IPS DF 4.7 (cell line): ENCODE measurements at regions not wholly inside any gene's neighbourhood (a gene's known extent, or its start where the extent isn't known, plus 50 kb on each side); places are given as distances from the start of the nearest gene placed in this dataset.
A peak's percentile ranks its signal among the peaks of the same experiment; 100 is the strongest.
"Not testable (repeated sequence)": the region's sequence is repeated elsewhere in the genome, so short reads cannot be mapped to it uniquely, and the experiment has no call there.

Source experiments
- DNase-seq: peaks from one replicate; pipeline ENCODE4 v3.0.0-alpha.2; 2013; ENCODE audit warnings: low spot score; ENCODE audit errors: extremely low read depth

GRCh38 chrX:65971151-65971550 lies 68.7 kb downstream of the VSIG4 start:
- no peak for DNase-seq

- DNase-seq, result not testable (repeated sequence)
Observed at GRCh38 chrX:65967159-65967558, 72.7 kb downstream of the VSIG4 start.

- DNase-seq, result no peak
Observed at GRCh38 chrX:65961714-65962113, 78.2 kb downstream of the VSIG4 start.

GRCh38 chrX:65948103-65948502 lies 91.8 kb downstream of the VSIG4 start:
- no peak for DNase-seq

- DNase-seq, result no peak
Observed at GRCh38 chrX:65941775-65942174, 98.1 kb downstream of the VSIG4 start.

- DNase-seq, result no peak
Observed at GRCh38 chrX:65933085-65933589, 106.7 kb downstream of the VSIG4 start.

GRCh38 chrX:65932173-65933084 lies 107.5 kb downstream of the VSIG4 start:
- peak; percentile 3 for DNase-seq

- no peak for DNase-seq
Observed at GRCh38 chrX:65928522-65928921, 111.4 kb downstream of the VSIG4 start.

- not testable (repeated sequence) for DNase-seq
Observed at GRCh38 chrX:65927386-65927785, 112.5 kb downstream of the VSIG4 start.

- DNase-seq, result no peak
Observed at GRCh38 chrX:65926095-65927019, 113.5 kb downstream of the VSIG4 start.

GRCh38 chrX:65925592-65925991 lies 114.3 kb downstream of the VSIG4 start:
- DNase-seq, result no peak

GRCh38 chrX:65925005-65925404 lies 114.9 kb downstream of the VSIG4 start:
- DNase-seq, result no peak

- DNase-seq, result no peak
Observed at GRCh38 chrX:65921363-65921762, 118.5 kb downstream of the VSIG4 start.

GRCh38 chrX:65920620-65921019 lies 119.3 kb downstream of the VSIG4 start:
- DNase-seq, result no peak

- DNase-seq, result no peak
Observed at GRCh38 chrX:65910899-65911298, 129.0 kb downstream of the VSIG4 start.

- DNase-seq, result no peak
Observed at GRCh38 chrX:65903750-65904149, 136.1 kb downstream of the VSIG4 start.

GRCh38 chrX:65902011-65902410 lies 137.9 kb downstream of the VSIG4 start:
- no peak for DNase-seq

GRCh38 chrX:65900850-65901844 lies 138.7 kb downstream of the VSIG4 start:
- no peak for DNase-seq

GRCh38 chrX:65894133-65894532 lies 145.7 kb downstream of the VSIG4 start:
- no peak for DNase-seq

GRCh38 chrX:65891817-65892216 lies 148.1 kb downstream of the VSIG4 start:
- not testable (repeated sequence) for DNase-seq

GRCh38 chrX:65888150-65888549 lies 151.7 kb downstream of the VSIG4 start:
- not testable (repeated sequence) for DNase-seq
